Posterior vena cava (tissue), 2 donors: ENCODE measurements at regions not wholly inside any gene's neighbourhood (a gene's known extent, or its start where the extent isn't known, plus 50 kb on each side); places are given as distances from the start of the nearest gene placed in this dataset.

Experiments used
- DNase-seq: peaks from one replicate; pipeline ENCODE4 v3.0.0-alpha.2; 2020; ENCODE audit warnings: low spot score
- intact Hi-C, 2 donors: fragments of 100-400 bp; cut with DNase I; formaldehyde crosslinking; loops; one replicate each; pipeline versions ENCODE4 v1.14.1 to v1.14.2; 2022 to 2023
- donor health status: DM: yes; HTN: yes; CAD: no.
- donor health status: DM: yes; HTN: yes; CAD: no.

GRCh38 chr1:188877668-188878067 lies 1600.0 kb downstream of the BRINP3 start:
- DNase-seq, result no peak
- intact Hi-C loops, result no loop called here

GRCh38 chr1:188888386-188888785 lies 1589.3 kb downstream of the BRINP3 start:
- DNase-seq, result no peak
- intact Hi-C loops, result no loop called here

- intact Hi-C loops, result no loop called here
Measured at GRCh38 chr1:188889166-188889565, 1588.5 kb downstream of the BRINP3 start.

GRCh38 chr1:188891958-188892357 lies 1585.7 kb downstream of the BRINP3 start:
- intact Hi-C loops, result no loop called here
- no peak for DNase-seq

More at GRCh38 chr1:188889166-188889565, 1588.5 kb downstream of the BRINP3 start:
- no peak for DNase-seq

GRCh38 chr1:188895611-188896010 lies 1582.1 kb downstream of the BRINP3 start:
- intact Hi-C loops, result no loop called here
- no peak for DNase-seq

GRCh38 chr1:188903241-188903640 lies 1574.4 kb downstream of the BRINP3 start:
- no peak for DNase-seq
- intact Hi-C loops, result no loop called here

DNA sequence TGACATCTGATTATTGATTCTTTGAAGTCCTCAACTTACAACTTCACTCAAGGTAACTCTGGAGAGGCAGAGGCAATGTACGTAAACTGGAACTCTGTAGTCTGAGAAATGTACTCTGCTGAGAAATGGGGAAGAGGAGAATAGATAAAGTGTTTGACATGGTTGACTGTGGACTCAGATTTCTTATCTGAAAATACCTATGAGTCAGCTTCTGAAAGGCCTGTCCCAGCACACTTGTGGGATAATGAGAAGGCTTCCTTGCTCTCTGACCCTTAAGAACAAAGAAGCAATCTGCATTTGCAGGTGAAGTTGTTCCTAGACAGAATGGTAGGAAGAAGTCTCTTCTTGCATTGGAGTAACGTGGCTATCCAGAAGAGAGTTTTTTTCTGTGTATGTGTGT lies 1573.5 kb downstream of the BRINP3 start:
- intact Hi-C loops, result no loop called here
- DNase-seq, result no peak

DNA sequence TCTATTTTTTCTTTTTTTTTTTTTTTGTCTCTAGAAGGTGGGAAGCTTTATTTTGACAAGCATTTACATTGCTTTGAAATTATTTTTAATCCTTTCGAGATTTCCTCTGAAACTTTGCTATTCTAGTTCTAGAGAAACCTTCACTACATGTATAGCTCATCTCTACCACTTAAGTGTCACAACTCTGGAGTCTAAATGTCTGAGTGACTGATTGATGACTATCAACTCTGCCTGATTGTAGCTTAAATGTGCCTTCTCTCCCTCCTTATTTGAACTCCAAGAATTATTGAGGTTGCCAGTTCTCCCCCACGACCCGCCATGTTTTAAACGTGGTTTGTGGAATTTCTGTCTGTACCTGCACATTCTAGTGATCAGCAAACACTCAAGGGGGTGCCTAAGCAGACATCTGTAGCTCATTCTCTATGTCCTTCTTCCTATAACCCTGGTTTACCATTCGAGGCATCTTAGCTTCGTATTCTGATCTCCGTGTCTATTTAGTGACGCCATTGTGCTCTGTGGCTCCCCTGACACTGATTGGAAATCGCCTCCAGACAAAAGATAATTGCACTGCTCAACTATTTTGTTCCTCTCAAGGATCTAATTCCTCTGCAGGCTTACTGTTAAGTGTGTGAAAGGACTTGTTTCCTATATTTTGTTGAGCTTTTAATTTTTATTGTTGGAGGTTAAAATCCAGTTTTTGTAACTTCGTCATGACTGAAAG lies 1570.6 kb downstream of the BRINP3 start:
- intact Hi-C loops, result no loop called here

GRCh38 chr1:188930382-188930781 lies 1547.3 kb downstream of the BRINP3 start:
- no peak for DNase-seq
- intact Hi-C loops, result no loop called here

More for the DNA sequence above, 1570.6 kb downstream of the BRINP3 start:
- no peak for DNase-seq

DNA sequence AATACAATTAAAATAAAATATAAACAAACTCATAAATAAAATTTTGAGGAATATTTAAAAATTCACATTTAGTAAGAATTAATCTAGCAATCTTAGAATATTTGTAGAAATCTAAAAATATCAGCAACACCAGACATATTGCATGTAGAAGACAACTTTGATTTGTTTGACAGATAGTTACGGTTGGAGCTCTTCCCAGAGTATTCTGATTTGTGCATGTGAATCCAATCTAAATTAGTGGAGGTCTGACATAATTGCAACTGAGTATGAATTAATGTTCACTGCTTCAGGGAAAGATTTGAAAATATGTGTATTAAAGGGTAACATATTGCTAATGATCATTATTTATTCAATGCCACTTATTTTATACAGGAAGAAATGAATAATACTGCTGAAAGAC lies 1546.2 kb downstream of the BRINP3 start:
- DNase-seq, result no peak
- intact Hi-C loops, result no loop called here

DNA sequence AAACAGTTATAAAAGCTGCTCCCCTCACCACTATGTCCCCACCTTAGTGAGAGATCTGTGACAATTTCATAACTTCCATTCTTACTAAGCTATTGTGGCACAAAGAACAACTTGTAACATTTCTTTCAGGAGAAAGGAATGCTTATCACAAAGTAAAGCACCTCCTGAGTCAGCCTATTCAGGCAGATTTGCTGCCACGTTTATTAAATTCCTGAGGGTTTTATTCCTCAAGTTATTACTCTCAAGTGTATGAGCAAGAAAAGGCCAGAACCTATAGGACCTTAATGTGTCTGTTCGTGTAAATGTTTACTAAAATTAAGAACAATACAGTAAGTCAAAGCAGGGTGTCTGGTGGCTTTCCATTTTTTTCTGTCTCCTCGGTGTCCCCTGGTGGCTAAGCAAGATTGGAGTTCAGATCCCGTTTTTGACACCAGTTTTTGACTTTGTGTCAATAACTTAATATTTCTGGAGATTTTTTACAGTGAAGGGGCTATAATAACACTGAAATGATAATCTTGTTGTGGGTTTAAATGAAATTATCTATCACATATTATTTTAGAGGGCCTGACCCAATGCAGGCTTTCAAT lies 1539.6 kb downstream of the BRINP3 start:
- intact Hi-C loops, result no loop called here
- DNase-seq, result no peak

- no peak for DNase-seq
- intact Hi-C loops, result no loop called here
Measured at GRCh38 chr1:188941986-188942385, 1535.7 kb downstream of the BRINP3 start.

GRCh38 chr1:188949701-188950100 lies 1528.0 kb downstream of the BRINP3 start:
- no peak for DNase-seq
- intact Hi-C loops, result no loop called here

DNA sequence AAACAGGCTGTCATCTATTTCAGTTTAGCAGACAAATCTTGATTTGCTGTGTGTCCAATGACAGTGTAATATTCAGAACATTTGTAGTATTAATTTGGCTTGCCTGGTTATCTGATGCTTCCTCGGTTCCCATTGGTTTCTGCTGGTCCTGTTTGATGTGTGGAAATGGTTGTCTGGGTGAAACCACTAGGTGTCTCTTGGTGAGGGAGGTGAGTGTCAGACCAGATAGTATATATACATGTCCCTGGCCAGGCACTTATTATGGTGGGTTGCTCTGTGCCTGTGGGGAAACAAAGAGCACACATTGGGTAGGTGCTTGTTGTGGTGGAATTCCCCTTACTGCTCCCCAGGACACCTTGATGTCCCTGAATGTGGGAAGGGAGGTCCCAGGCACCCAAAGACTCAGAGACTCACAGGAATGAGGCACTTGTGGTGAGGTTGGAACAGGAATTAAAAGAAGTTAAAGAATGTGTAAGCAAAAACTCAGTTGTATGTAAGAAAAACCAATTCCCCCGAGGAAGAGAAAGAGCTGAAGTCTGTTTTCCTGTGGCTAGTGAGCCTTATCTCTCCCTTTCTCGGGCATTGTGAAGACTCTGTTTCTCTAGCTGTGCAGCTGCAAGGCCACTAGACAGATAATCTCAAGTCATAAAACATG lies 1519.1 kb downstream of the BRINP3 start:
- intact Hi-C loops, result no loop called here
- no peak for DNase-seq

- DNase-seq, result peak; percentile 45
- intact Hi-C loops, result no loop called here
Measured at GRCh38 chr1:188986745-188987417, 1490.8 kb downstream of the BRINP3 start.

- no peak for DNase-seq
- intact Hi-C loops, result no loop called here
Measured at GRCh38 chr1:188988589-188988988, 1489.1 kb downstream of the BRINP3 start.

DNA sequence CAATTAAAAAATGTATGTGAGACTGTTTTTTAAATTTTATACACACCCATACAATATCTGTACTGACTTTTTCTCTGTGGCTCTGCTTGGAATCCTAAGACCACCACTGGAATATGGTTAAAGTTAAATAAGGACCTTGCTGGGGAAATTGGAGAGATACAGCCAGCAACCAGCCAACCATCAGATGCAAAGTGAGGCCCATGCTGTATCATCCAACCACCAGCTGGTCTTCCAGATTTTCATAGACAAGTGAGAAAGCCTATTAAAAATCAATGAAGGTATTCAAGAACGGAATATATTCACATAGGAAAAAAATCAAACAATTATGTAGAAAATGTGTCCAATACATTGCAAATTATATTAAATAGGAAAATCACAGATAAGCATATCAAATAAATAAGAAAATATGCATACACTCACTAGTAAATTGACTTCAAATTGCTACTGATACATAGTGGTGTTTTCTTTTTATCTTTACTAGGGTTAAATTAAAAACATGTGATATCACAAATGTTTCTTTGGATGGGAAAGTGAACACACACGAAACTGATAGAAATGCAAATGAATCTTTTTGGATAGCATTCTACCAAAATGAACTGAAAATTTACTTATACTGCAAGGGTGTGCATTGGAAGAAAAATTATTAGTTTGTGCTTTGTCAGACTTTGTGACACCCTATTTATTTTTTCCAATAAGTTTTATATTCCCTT lies 1486.3 kb downstream of the BRINP3 start:
- intact Hi-C loops, result no loop called here
- no peak for DNase-seq

- no peak for DNase-seq
- intact Hi-C loops, result no loop called here
Measured at GRCh38 chr1:189007824-189008223, 1469.8 kb downstream of the BRINP3 start.

DNA sequence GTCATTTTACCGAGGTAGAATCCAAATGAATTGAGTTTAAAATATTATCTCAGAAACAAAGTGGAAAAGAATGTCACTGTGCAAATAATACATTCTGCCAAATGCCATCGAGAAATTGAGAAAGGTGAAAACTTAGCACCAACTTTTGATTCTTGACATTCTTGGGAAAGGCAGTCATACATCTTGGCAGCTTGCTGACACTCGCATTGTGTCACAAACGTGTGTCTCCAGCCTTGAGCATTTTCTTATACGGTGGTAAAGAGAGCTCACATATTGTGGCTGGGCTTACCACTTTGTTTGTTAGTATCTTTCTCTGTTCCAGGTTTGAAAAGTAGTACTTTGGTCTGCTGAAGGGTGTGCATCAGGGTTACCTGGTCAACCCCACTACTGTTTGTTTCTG lies 1456.1 kb downstream of the BRINP3 start:
- intact Hi-C loops, result no loop called here
- no peak for DNase-seq

DNA sequence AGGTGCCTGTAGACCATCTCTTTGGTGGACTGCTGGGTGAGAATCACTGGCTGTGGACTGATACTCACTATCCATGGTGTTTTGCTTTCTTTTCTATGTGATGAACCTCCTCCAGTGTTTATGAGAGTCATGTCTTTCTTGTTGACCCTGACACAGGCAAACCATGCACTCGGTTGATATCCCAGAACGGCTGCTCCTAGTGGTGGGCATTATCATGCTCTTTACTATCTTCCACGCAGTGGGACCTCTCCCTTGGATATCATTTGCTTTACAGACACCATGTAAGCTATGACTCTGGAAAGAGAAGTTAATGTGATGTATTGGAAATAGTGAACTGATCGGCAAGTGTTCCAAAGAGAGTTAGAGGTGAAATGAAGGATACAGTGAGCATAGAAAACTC lies 1455.6 kb downstream of the BRINP3 start:
- DNase-seq, result no peak
- intact Hi-C loops, result no loop called here
